ENCODE measurements at regions not wholly inside any gene's neighbourhood (a gene's known extent, or its start where the extent isn't known, plus 50 kb on each side); places are given as distances from the start of the nearest gene placed in this dataset.

GRCh38 chr2:64773461-64774118 is 119.9 kb upstream of the SERTAD2 start:
- FAIRE-seq = no peak

More at GRCh38 chr2:64773461-64774118, 119.9 kb upstream of the SERTAD2 start:
- DNase-seq (ENCODE audit: low read depth, low spot score) = no peak
- no peaks in the 10 kb centered on the region for H3K9me1 ChIP-seq (replicated peaks; ENCODE audit: control insufficient read depth, extremely low read depth, insufficient read depth, low read length)
- no peaks in the 10 kb centered on the region for H4K20me1 ChIP-seq (replicated peaks; ENCODE audit: control insufficient read depth, extremely low read depth, insufficient read depth, low read length)
- CTCF ChIA-PET = interaction anchor here (1.1 kb wide), 1 partner anchor 22 kb away, joined by 4 read pairs; no protein-coding TSS in a partner anchor
- H3K27ac ChIP-seq (ENCODE audit: insufficient read depth, low read depth, low read length) = no peak overlapping the region
- intact Hi-C loops (cut with micrococcal nuclease) = no loop called here
- no peak overlapping the region for H3K4me3 ChIP-seq (replicated peaks in 1 of 3; ENCODE audit: insufficient read depth in 1 of 3, low read depth in 1 of 3, low read length in 3 of 3)
- POLR2A ChIA-PET = no interaction called here
- dilution Hi-C loops (cut with MboI; ENCODE audit: extremely low pct_ligation_motif_present, low sequenced_read_pairs) = no loop called here
- no peak for TF ChIP-seq CTCF (IDR thresholded peaks at IDR 0.05; ENCODE audit: extremely low read depth in 1 of 2, insufficient read depth in 1 of 2, low read depth in 1 of 2, low read length in 2 of 2)
- no peak for TF ChIP-seq MAX (IDR thresholded peaks at IDR 0.05; ENCODE audit: insufficient read depth, insufficient read length)
- H3K36me3 ChIP-seq (ENCODE audit: control insufficient read depth in 2 of 2, extremely low read depth in 1 of 2, insufficient read depth in 2 of 2, low read length in 2 of 2) = no peaks in the 10 kb centered on the region
- no peaks in the 10 kb centered on the region for H3K27me3 ChIP-seq (ENCODE audit: control insufficient read depth in 2 of 2, insufficient read depth in 2 of 2, low read length in 2 of 2)
- no peak overlapping the region for H2AFZ ChIP-seq (ENCODE audit: low read depth, low read length)
- H3K4me1 ChIP-seq (ENCODE audit: control insufficient read depth, extremely low read depth, insufficient read depth, low read length) = peaks cover 5% of the 10 kb centered on the region
- H3K9ac ChIP-seq (replicated peaks; ENCODE audit: extremely low read depth, insufficient read depth, low read length) = no peak overlapping the region
- H3K79me2 ChIP-seq (ENCODE audit: control insufficient read depth, insufficient read depth, low read length) = no peaks in the 10 kb centered on the region
- no TSS peak for BruUV-seq (replicated peaks)
- H3K4me2 ChIP-seq (ENCODE audit: insufficient read depth, low read length) = no peak overlapping the region
- H3K9me3 ChIP-seq (replicated peaks; ENCODE audit: control insufficient read depth, insufficient read depth, low read length) = no peaks in the 10 kb centered on the region

Measured in endothelial cell of umbilical vein (primary cell).